Activated naive CD4-positive, alpha-beta T cell treated with anti-CD3 and anti-CD28 coated beads, Interleukin-2, amount 50 U/mL, for 72 hours (primary cell): ENCODE measurements at regions not wholly inside any gene's neighbourhood (a gene's known extent, or its start where the extent isn't known, plus 50 kb on each side); places are given as distances from the start of the nearest gene placed in this dataset.

Experiments used
- ATAC-seq, 2 donors: fragments of 150-1000 bp; cut with Tn5 transposase; 2 replicates each; pipeline ENCODE4 v1.10.0; 2021; ENCODE audit warnings: mild to moderate bottlenecking in 2 of 2, moderate library complexity in 2 of 2
- DNase-seq, 2 donors: peaks; one replicate each; pipeline ENCODE4 v3.0.0; 2021 to 2022; ENCODE audit warnings: low spot score in 2 of 2
- H3K27ac Mint-ChIP-seq, 2 donors: one replicate each; pipeline ENCODE4 v1.8.0; 2022; ENCODE audit warnings: mild to moderate bottlenecking in 2 of 2, mixed read lengths in 2 of 2
- H3K36me3 Mint-ChIP-seq, 2 donors: one replicate each; pipeline ENCODE4 v1.8.0; 2022; ENCODE audit warnings: mixed read lengths in 2 of 2
- H3K9me3 Mint-ChIP-seq, 2 donors: one replicate each; pipeline ENCODE4 v1.8.0; 2022; ENCODE audit warnings: mixed read lengths in 2 of 2

- no peak overlapping the region for H3K27ac Mint-ChIP-seq
- ATAC-seq = no peak
- H3K36me3 Mint-ChIP-seq = no peaks in the 10 kb centered on the region
Observed at GRCh38 chr15:61702224-61703020, 357.8 kb downstream of the VPS13C start.

GRCh38 chr15:61701455-61701854 is 358.8 kb downstream of the VPS13C start:
- ATAC-seq (no peak), DNase-seq (no peak)
- Mint-ChIP-seq H3K9me3 (no peaks in the 10 kb centered on the region), H3K27ac (no peak overlapping the region), H3K36me3 (no peaks in the 10 kb centered on the region)

More at GRCh38 chr15:61702224-61703020, 357.8 kb downstream of the VPS13C start:
- no peaks in the 10 kb centered on the region for H3K9me3 Mint-ChIP-seq
- no peak for DNase-seq

- Mint-ChIP-seq H3K27ac (no peak overlapping the region), H3K9me3 (no peaks in the 10 kb centered on the region), H3K36me3 (no peaks in the 10 kb centered on the region)
- no peak for ATAC-seq
- no peak for DNase-seq
Observed at GRCh38 chr15:61700803-61701202, 359.4 kb downstream of the VPS13C start.

- H3K9me3 Mint-ChIP-seq = no peaks in the 10 kb centered on the region
- DNase-seq (no peak), ATAC-seq (no peak)
- no peaks in the 10 kb centered on the region for H3K36me3 Mint-ChIP-seq
- H3K27ac Mint-ChIP-seq = no peak overlapping the region
Observed at GRCh38 chr15:61697796-61698195, 362.5 kb downstream of the VPS13C start.

GRCh38 chr15:61689067-61689466 is 371.2 kb downstream of the VPS13C start:
- DNase-seq = no peak
- Mint-ChIP-seq H3K27ac (no peak overlapping the region), H3K9me3 (no peaks in the 10 kb centered on the region), H3K36me3 (no peaks in the 10 kb centered on the region)
- ATAC-seq = no peak

- H3K27ac Mint-ChIP-seq = no peak overlapping the region
- no peaks in the 10 kb centered on the region for H3K36me3 Mint-ChIP-seq
- DNase-seq (no peak), ATAC-seq (no peak)
- no peaks in the 10 kb centered on the region for H3K9me3 Mint-ChIP-seq
Observed at GRCh38 chr15:61687651-61688050, 372.6 kb downstream of the VPS13C start.

- ATAC-seq = no peak
- Mint-ChIP-seq H3K9me3 (no peaks in the 10 kb centered on the region), H3K36me3 (no peaks in the 10 kb centered on the region), H3K27ac (no peak overlapping the region)
- no peak for DNase-seq
Observed at GRCh38 chr15:61687124-61687523, 373.1 kb downstream of the VPS13C start.

- ATAC-seq = no peak
- H3K27ac Mint-ChIP-seq = no peak overlapping the region
- no peaks in the 10 kb centered on the region for H3K36me3 Mint-ChIP-seq
- no peaks in the 10 kb centered on the region for H3K9me3 Mint-ChIP-seq
- no peak for DNase-seq
Observed at GRCh38 chr15:61685971-61686370, 374.3 kb downstream of the VPS13C start.

GRCh38 chr15:61685534-61685933 is 374.7 kb downstream of the VPS13C start:
- no peak overlapping the region for H3K27ac Mint-ChIP-seq
- DNase-seq = no peak

GRCh38 chr15:61684749-61685467 is 375.3 kb downstream of the VPS13C start:
- ATAC-seq (no peak), DNase-seq (no peak)
- H3K36me3 Mint-ChIP-seq = no peaks in the 10 kb centered on the region
- no peaks in the 10 kb centered on the region for H3K9me3 Mint-ChIP-seq
- no peak overlapping the region for H3K27ac Mint-ChIP-seq

More at GRCh38 chr15:61685534-61685933, 374.7 kb downstream of the VPS13C start:
- Mint-ChIP-seq H3K36me3 (no peaks in the 10 kb centered on the region), H3K9me3 (no peaks in the 10 kb centered on the region)
- no peak for ATAC-seq

- no peak overlapping the region for H3K27ac Mint-ChIP-seq
- no peaks in the 10 kb centered on the region for H3K9me3 Mint-ChIP-seq
- H3K36me3 Mint-ChIP-seq = no peaks in the 10 kb centered on the region
- no peak for ATAC-seq
- no peak for DNase-seq
Observed at GRCh38 chr15:61682891-61683735, 377.1 kb downstream of the VPS13C start.

- H3K36me3 Mint-ChIP-seq = peaks cover 0 to 4% of the 10 kb centered on the region in 2 donors
- DNase-seq (no peak), ATAC-seq (no peak)
- no peak overlapping the region for H3K27ac Mint-ChIP-seq
- peaks cover 4 to 5% of the 10 kb centered on the region in 2 donors for H3K9me3 Mint-ChIP-seq
Observed at GRCh38 chr15:61681676-61682075, 378.6 kb downstream of the VPS13C start.

- H3K36me3 Mint-ChIP-seq = peaks cover 0 to 5% of the 10 kb centered on the region in 2 donors
- no peak overlapping the region for H3K27ac Mint-ChIP-seq
- DNase-seq (no peak), ATAC-seq (no peak)
- H3K9me3 Mint-ChIP-seq = peaks cover 4 to 6% of the 10 kb centered on the region in 2 donors
Observed at GRCh38 chr15:61681038-61681418, 379.2 kb downstream of the VPS13C start.

- ATAC-seq (no peak), DNase-seq (no peak)
- Mint-ChIP-seq H3K27ac (no peak overlapping the region), H3K9me3 (peaks cover 4 to 6% of the 10 kb centered on the region in 2 donors), H3K36me3 (peaks cover 0 to 5% of the 10 kb centered on the region in 2 donors)
Observed at GRCh38 chr15:61680260-61681037, 379.8 kb downstream of the VPS13C start.

- H3K9me3 Mint-ChIP-seq = peaks cover under 1 to 1% of the 10 kb centered on the region in 2 donors
- no peak overlapping the region for H3K27ac Mint-ChIP-seq
- H3K36me3 Mint-ChIP-seq = peaks cover 0 to 1% of the 10 kb centered on the region in 2 donors
- ATAC-seq (no peak), DNase-seq (no peak)
Observed at GRCh38 chr15:61671736-61672135, 388.5 kb downstream of the VPS13C start.

- Mint-ChIP-seq H3K27ac (no peak overlapping the region), H3K9me3 (no peaks in the 10 kb centered on the region), H3K36me3 (no peaks in the 10 kb centered on the region)
- ATAC-seq (no peak), DNase-seq (no peak)
Observed at GRCh38 chr15:61668444-61668843, 391.8 kb downstream of the VPS13C start.
